Prostate gland (tissue), 2 donors: ENCODE measurements at regions not wholly inside any gene's neighbourhood (a gene's known extent, or its start where the extent isn't known, plus 50 kb on each side); places are given as distances from the start of the nearest gene placed in this dataset.

Experiments used
- POLR2A ChIP-seq: fragments of 450-650 bp; IDR thresholded peaks from one replicate; pipeline ENCODE4 v1.6.1; 2016; ENCODE audit warnings: antibody characterized with exemption, mild to moderate bottlenecking
- TF ChIP-seq, protein P1 (sequence below), 4 experiments: fragments of 200-600 bp in 2 of 4; fragments of 450-650 bp in 2 of 4; sonication (generic) in 2 of 4; IDR thresholded peaks; 1 replicate in 3 of 4; 2 replicates in 1 of 4; pipeline ENCODE4 v1.5.1; 2016 to 2019; ENCODE audit warnings: antibody characterized with exemption in 4 of 4, mild to moderate bottlenecking in 2 of 4, moderate library complexity in 2 of 4

- TF ChIP-seq, protein P1, sequence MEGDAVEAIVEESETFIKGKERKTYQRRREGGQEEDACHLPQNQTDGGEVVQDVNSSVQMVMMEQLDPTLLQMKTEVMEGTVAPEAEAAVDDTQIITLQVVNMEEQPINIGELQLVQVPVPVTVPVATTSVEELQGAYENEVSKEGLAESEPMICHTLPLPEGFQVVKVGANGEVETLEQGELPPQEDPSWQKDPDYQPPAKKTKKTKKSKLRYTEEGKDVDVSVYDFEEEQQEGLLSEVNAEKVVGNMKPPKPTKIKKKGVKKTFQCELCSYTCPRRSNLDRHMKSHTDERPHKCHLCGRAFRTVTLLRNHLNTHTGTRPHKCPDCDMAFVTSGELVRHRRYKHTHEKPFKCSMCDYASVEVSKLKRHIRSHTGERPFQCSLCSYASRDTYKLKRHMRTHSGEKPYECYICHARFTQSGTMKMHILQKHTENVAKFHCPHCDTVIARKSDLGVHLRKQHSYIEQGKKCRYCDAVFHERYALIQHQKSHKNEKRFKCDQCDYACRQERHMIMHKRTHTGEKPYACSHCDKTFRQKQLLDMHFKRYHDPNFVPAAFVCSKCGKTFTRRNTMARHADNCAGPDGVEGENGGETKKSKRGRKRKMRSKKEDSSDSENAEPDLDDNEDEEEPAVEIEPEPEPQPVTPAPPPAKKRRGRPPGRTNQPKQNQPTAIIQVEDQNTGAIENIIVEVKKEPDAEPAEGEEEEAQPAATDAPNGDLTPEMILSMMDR (IDR thresholded peaks at IDR 0.05) = no peak
- no peak for TF ChIP-seq POLR2A
Measured at GRCh38 chr11:22957786-22958185, 97.5 kb upstream of the CCDC179 start.
